Middle frontal gyrus (tissue), 1 donor: ENCODE measurements at regions not wholly inside any gene's neighbourhood (a gene's known extent, or its start where the extent isn't known, plus 50 kb on each side); places are given as distances from the start of the nearest gene placed in this dataset.
"Not testable (repeated sequence)": the region's sequence is repeated elsewhere in the genome, so short reads cannot be mapped to it uniquely, and the experiment has no call there.

Source experiments
- DNase-seq: peaks from one replicate; pipeline ENCODE4 v3.0.0-alpha.2; 2015; ENCODE audit warnings: low spot score; ENCODE audit errors: extremely low spot score

DNA sequence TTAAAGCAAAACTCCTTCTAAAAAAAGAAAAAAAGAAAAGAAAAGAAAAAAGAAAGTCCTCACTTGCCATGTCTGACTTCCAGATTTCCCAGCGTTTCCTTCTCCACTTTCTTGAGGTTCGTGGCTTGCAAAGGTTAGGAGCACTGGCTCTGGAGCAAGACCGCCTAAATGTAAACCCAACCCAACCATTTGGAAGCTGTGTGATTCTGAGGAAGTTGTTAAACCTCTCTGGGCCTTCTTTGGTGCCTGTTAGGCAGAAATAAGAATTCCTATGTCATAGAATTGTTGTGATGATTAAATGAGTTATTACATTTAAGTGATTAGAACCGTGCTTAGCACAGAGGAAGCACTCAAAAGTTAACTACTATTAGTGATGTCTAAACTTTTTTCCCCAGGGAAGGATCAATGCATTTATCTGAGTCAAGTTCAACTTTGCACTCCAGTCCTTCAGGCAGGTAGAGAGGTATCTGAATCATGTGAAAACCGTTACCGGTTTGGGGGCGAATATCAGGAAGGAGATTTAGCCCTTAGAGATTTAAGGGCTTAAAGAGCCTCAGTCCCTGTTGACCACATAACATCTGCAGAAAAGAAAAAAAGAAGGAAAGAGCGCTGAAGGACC, 78.3 kb upstream of the HES1 start:
- DNase-seq: no peak

DNA sequence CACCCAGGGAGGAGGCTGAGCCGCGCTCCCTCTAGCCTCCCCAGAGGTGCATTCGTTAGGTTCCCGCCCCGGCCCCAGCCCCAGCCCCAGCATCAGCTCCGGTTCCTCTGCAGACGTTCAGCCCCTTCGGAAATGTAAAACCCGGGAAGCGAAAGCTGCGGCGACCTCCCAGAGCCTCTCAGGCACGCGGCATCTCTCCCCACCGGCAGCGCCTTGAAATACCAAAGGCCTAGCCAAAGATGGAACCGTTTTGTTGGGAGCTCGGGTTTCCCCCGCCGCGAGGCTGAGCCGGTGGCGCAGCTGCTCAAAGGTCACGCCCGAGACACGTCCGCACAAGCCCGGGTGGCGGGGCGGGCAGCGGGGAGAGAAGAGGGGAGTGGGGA, 77.8 kb upstream of the HES1 start:
- no peak for DNase-seq

- no peak for DNase-seq
Measured at GRCh38 chr3:194058753-194059152, 77.2 kb upstream of the HES1 start.

DNA sequence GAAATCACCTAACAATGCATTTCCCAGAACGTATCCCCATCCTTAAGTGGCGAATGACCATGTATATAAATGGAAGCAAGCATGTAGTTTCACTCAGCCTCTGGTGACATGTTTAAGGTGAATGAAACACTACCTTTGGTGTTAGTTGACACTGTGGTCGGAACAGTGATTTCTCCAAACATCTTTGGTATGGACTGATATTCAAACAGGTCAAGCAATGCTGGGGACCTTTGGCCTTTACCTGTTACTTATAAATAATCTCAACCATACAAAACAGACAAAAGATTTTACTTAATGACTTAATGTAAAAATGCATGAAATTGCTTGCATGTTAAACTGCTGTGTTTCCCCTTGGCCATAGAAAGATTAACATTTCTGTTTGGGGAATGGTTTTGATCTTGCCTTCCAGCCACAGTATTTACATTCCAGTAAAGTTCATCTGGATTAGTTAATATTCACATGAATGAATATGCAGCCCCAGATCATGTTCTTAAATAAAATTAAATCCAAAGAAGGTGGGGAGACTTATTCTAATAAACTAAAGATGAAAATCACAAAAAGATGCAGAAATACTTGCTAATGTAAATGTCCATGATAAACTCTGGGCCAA, 74.4 kb upstream of the HES1 start:
- no peak for DNase-seq

- no peak for DNase-seq
Measured at GRCh38 chr3:194062830-194063229, 73.1 kb upstream of the HES1 start.

DNA sequence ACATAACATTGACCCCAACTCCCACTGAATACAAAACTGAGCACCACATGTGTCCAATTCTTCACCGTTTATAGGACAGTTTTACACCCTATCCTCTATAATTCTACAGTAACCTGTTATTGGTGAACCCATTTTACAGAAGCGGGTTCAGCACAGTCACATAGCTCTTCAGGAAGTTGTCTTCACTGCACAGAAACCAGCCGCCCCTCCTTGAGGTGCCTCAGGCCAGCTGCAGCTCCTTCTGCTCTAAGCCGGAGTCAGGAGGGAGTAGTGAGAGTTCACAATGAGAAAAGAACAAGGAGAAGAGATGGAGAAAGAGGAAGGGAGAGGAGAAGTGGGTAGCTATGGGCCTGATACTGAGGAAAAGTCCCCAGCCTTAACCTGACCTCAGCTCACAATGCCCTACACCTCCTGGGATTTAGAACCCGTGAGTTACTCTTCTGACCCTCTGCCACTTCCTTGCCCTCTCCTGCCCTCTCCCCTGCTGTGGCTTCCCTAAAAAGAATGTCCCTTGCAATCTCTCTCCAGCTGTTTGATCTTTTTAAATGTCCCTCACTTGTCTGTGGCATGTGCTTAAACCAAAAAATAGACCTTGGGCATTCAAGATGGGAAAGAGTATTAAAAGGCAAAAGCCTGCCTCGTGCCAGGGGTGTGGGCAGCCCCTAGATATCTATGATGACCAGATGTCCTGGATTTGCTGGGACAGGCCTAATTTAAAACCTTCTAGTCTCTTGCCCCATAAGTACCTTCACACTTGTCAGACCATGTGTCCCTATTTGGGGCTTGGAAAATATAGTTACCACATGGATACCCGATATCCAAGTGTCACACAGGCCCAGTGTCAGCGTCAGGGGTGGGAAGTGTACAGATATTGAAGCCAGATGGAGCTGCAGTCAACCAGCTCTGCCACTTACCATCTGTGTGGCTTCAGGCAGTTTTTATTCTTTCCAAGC, 71.3 kb upstream of the HES1 start:
- DNase-seq: no peak

- DNase-seq: not testable (repeated sequence)
Measured at GRCh38 chr3:194067327-194067726, 68.6 kb upstream of the HES1 start.

- DNase-seq: no peak
Measured at GRCh38 chr3:194067949-194068362, 68.0 kb upstream of the HES1 start.

- DNase-seq: no peak
Measured at GRCh38 chr3:194069421-194070219, 66.3 kb upstream of the HES1 start.

GRCh38 chr3:194070220-194070633, 65.7 kb upstream of the HES1 start:
- DNase-seq: no peak

DNA sequence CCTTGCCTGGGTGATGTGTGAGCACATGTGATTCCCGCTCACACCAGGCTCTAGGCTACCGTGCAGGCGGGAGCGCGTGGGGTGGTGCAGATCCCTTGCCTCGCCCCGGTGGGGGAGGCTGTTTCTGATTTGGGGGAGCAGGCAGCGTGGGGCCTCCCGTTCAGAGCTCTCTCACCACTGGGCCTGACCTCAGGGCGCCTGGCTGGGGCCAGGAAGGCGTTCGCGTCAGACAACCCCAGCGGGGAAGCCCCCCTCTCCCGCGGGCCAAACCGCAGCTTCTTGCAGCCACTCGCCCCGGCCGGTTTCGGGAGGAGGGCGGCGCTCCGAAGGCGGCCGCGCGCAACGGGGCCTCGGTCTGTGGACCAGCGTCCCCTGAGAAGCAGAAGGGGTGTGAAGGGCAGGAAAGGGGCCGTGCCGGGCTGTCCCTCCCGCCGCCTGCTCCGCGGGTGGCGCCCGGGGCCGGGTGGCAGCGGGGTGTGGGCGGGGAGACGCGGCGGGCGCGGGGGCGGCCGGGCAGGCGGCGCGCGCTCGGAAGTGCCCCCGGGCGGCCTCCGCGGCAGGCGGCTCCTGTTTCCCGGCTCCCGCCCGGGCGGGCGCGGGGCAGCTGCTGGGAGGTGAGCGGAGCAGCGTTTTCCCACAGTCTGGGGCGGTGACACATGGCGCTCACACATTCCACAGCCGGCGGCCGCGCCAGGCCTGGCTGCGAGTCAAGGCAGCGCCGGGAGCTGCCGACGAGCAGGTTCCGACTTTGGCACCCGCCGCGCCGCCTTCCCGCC, 65.1 kb upstream of the HES1 start:
- DNase-seq: peak; percentile 44

DNA sequence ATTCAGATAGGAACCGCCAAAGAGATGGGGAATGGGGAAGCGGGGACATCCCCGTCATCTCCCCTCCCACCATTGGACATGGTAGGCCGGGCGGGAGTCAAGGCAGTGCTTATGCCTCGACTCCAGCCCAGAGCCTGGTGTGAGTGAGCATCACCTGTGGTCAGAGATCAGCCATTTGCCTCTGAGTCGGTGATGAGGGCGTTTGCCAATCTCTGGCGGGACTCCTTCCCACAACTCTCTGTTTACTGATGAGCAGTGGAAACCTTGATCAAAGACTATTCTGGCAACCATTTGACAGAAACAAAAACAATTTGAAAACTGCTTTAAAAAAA, 63.9 kb upstream of the HES1 start:
- no peak for DNase-seq

- DNase-seq: no peak
Measured at GRCh38 chr3:194072691-194073279, 63.2 kb upstream of the HES1 start.

DNA sequence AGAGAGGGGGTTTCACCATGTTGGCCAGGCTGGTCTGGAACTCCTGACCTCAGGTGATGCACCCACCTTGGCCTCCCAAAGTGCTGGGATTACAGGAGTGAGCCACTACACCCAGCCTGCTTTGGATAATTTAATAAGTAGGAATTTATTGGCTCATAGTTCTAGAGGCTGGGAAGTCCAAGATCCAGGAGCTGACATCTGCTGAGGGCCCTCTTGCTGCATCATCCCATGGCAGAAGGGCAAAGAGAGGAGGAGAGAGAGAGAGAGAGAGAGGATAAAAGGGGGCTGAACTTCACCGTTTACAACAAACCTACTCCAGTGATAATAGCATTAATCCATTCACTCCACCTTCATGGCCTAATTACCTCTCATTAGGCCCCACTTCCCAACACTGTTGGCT, 62.0 kb upstream of the HES1 start:
- DNase-seq: no peak

- DNase-seq: no peak
Measured at GRCh38 chr3:194075088-194075615, 60.8 kb upstream of the HES1 start.

DNA sequence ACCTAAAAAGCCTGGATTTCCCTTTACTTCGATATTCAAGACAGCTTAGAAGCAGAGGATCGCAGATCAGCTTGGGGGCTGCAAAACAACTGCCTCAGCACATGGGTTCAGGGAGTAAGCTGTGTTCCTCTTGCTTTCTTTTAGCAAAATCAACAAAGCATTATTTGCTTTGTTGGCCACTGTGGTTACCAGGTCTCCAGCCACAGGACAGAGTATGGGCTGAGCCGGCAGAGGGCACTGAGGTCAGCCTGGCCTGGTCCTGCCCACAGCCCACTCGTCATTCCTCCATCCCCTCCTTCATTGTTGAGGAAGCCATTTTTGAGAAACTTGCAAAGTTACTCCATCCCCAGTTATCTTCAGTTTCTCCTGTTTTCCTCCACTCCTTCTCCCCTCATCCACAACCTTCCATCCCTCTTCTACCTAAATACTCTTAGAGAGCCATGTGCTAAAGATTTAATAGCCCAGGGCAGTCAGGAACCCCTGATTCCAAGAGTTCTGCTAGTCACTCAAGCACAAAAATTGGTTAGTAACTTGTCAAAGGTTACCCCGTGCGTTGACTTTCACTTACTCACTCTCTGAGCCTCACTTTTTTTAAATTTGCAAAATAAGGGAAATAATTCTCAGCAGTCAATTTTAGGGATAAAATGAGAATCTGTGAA, 60.0 kb upstream of the HES1 start:
- no peak for DNase-seq

DNA sequence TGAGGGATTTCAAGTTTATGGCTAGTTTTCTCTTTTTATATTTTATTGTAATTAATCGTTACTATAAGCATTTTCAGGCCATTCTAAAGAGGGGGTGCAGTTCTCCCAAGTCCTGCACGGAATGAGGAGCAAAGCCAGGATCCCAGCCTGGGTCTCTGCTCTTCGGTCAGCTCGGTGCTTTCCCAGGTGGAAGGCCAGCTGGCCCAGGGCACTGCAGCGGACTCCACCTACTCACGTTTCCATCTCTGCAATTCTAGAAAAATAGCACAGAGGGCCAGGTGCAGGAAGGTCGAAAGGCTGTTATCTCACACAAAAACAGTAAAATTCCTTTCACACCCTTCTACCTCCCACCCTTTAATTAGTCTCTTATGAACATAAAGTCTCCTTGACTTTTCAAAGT, 59.5 kb upstream of the HES1 start:
- no peak for DNase-seq

DNA sequence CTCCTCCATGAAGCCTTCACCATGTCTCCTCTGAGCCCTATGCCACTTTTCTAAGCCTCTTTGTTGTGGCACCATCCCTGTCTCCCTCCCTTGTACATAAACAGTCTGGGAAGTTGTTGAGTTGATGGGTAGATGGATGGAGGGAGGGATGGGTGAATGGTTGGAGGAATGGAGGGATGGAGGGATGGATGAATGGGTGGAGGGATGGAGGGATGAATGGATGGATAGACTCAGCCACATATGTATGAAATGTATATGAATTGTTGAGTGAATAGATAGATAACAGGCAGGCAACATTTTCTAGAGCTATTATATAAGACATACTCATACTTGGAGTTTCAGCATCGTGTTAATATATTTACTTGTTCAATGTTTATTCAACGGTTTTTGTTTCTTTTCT, 58.3 kb upstream of the HES1 start:
- no peak for DNase-seq

DNA sequence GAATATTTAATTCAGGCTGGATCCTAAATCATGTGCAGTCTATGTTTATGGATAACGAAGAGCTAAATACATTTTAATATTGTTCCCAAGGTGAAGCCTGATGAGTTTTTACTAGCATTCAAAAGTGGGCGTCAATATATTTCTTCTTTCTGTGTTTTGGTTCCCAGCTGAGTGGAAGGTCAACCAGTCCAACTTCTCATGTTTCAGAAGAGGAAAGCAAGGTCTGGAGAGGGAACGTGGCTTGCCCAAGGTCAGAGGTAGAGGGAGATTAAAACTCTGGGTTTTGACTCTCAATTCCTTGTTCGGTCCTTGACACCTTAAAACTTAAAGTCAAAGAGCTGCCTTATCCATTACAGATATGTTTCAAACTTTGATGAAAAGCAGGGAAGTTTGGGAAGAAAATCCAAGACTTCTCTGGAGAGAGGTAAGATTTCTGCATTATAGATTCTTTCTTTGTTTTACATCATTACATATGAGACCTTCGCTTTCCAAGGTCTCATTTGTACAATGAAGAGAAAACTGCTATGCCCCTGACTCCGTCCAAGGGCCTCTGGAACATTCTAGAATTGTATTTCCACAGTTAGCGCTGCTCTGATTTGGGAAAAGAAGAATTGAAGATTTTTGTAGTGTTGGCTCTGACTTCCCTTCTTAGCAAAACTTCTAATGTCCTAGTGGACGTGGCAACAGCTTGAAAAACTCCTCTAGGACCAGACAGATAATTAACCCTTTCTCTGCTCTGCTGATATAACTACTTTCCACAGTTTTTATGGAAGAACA, 57.7 kb upstream of the HES1 start:
- no peak for DNase-seq
